CD14-positive monocyte (primary cell): ENCODE measurements at regions not wholly inside any gene's neighbourhood (a gene's known extent, or its start where the extent isn't known, plus 50 kb on each side); places are given as distances from the start of the nearest gene placed in this dataset.

ENCODE experiments used
- DNase-seq, 3 donors: peaks; one replicate each; pipeline ENCODE4 v3.0.0-alpha.2; 2011 to 2022
- H2AFZ ChIP-seq: 2 replicates; pipeline ENCODE4 v1.6.0; 2012; ENCODE audit warnings: mild to moderate bottlenecking, low read depth, low read length, inconsistent platforms; ENCODE audit not compliant: insufficient read depth, poor library complexity, severe bottlenecking
- H3K27ac ChIP-seq, 2 donors: 1 replicate in 1 of 2; 2 replicates in 1 of 2; pipeline ENCODE4 v1.5.1; 2012 to 2013; ENCODE audit warnings: low read length in 2 of 2, control low read depth in 1 of 2, inconsistent platforms in 1 of 2, low read depth in 1 of 2, mild to moderate bottlenecking in 1 of 2
- H3K27me3 ChIP-seq, 2 donors: one replicate each; pipeline versions ENCODE4 v1.6.0 to v1.6.1; 2011 to 2013; ENCODE audit warnings: low read length in 2 of 2; ENCODE audit not compliant: control insufficient read depth in 2 of 2, insufficient read depth in 2 of 2
- H3K36me3 ChIP-seq, 2 donors: replicated peaks in 1 of 2; 1 replicate in 1 of 2; 2 replicates in 1 of 2; pipeline versions ENCODE4 v1.5.1 to v1.6.1; 2012 to 2013; ENCODE audit warnings: low read length in 2 of 2, control low read depth in 1 of 2, inconsistent platforms in 1 of 2, mild to moderate bottlenecking in 1 of 2; ENCODE audit not compliant: insufficient read depth in 2 of 2, control insufficient read depth in 1 of 2
- H3K4me1 ChIP-seq, 2 donors: 1 replicate in 1 of 2; 2 replicates in 1 of 2; pipeline versions ENCODE4 v1.5.1 to v1.6.1; 2012 to 2013; ENCODE audit warnings: low read length in 2 of 2, control low read depth in 1 of 2, inconsistent platforms in 1 of 2, mild to moderate bottlenecking in 1 of 2, moderate library complexity in 1 of 2; ENCODE audit not compliant: insufficient read depth in 2 of 2, control insufficient read depth in 1 of 2
- H3K4me2 ChIP-seq: replicated peaks from 2 replicates; pipeline ENCODE3; 2012; ENCODE audit warnings: low read length, moderate library complexity, mild to moderate bottlenecking; ENCODE audit not compliant: poor library complexity, severe bottlenecking; ENCODE audit errors: extremely low read depth
- H3K4me3 ChIP-seq, 3 experiments: fragments of 200-600 bp in 1 of 3; sonication (generic) in 1 of 3; replicated peaks in 1 of 3; 1 replicate in 2 of 3; 2 replicates in 1 of 3; pipeline ENCODE4 v1.5.1; 2011 to 2013; ENCODE audit warnings: low read length in 3 of 3, mild to moderate bottlenecking in 3 of 3, control low read depth in 2 of 3, low read depth in 2 of 3, inconsistent platforms in 1 of 3, moderate library complexity in 1 of 3
- H3K79me2 ChIP-seq: 2 replicates; pipeline ENCODE4 v1.6.0; 2012; ENCODE audit warnings: mild to moderate bottlenecking, control low read depth, inconsistent platforms, low read length, moderate library complexity; ENCODE audit not compliant: insufficient read depth
- H3K9ac ChIP-seq: 2 replicates; pipeline ENCODE4 v1.6.0; 2017; ENCODE audit warnings: low read length, mild to moderate bottlenecking; ENCODE audit not compliant: insufficient read depth, poor library complexity, severe bottlenecking
- H3K9me3 ChIP-seq, 2 donors: replicated peaks in 1 of 2; 1 replicate in 1 of 2; 2 replicates in 1 of 2; pipeline versions ENCODE4 v1.5.1 to v1.6.1; 2012 to 2013; ENCODE audit warnings: low read length in 2 of 2, control low read depth in 1 of 2; ENCODE audit not compliant: control insufficient read depth in 1 of 2, insufficient read depth in 1 of 2
- H4K20me1 ChIP-seq: 2 replicates; pipeline ENCODE4 v1.6.0; 2012; ENCODE audit warnings: mild to moderate bottlenecking, low read length, control low read depth, moderate library complexity; ENCODE audit not compliant: insufficient read depth
- H3K27ac Mint-ChIP-seq, 7 donors: one replicate each; pipeline ENCODE4 v1.8.0; 2020; ENCODE audit warnings: mild to moderate bottlenecking in 7 of 7, mixed read lengths in 7 of 7, moderate library complexity in 6 of 7, inconsistent platforms in 2 of 7
- H3K27me3 Mint-ChIP-seq, 3 donors: one replicate each; pipeline ENCODE4 v1.8.0; 2021 to 2022; ENCODE audit warnings: low read depth in 3 of 3, mild to moderate bottlenecking in 3 of 3, mixed read lengths in 3 of 3, moderate library complexity in 3 of 3, inconsistent platforms in 1 of 3
- H3K36me3 Mint-ChIP-seq, 2 donors: one replicate each; pipeline ENCODE4 v1.8.0; 2020; ENCODE audit warnings: mixed read lengths in 2 of 2, inconsistent platforms in 1 of 2, mild to moderate bottlenecking in 1 of 2
- H3K4me1 Mint-ChIP-seq: one replicate; pipeline ENCODE4 v1.8.0; 2020; ENCODE audit warnings: mild to moderate bottlenecking, mixed read lengths
- H3K4me3 Mint-ChIP-seq, 2 donors: one replicate each; pipeline ENCODE4 v1.8.0; 2020; ENCODE audit warnings: mild to moderate bottlenecking in 2 of 2, mixed read lengths in 2 of 2, moderate library complexity in 1 of 2
- H3K9me3 Mint-ChIP-seq, 7 donors: one replicate each; pipeline ENCODE4 v1.8.0; 2020 to 2022; ENCODE audit warnings: mixed read lengths in 7 of 7, mild to moderate bottlenecking in 6 of 7, moderate library complexity in 6 of 7, inconsistent platforms in 2 of 7
- WGBS: methylation state at CpG from one replicate; pipeline ENCODE4 v1.1.5; 2013; ENCODE audit warnings: missing lambda C conversion rate; ENCODE audit not compliant: insufficient coverage; 5-methylcytosine and 5-hydroxymethylcytosine counted together
- intact Hi-C, 2 donors: fragments of 100-400 bp; cut with micrococcal nuclease; formaldehyde crosslinking; loops; one replicate each; pipeline versions ENCODE4 v1.15.0 to v1.15.1; 2023
- TF ChIP-seq, protein P1 (sequence below): fragments of 200-600 bp; IDR thresholded peaks from one replicate; pipeline ENCODE4 v1.8.0; 2022; ENCODE audit warnings: antibody characterized with exemption, mild to moderate bottlenecking

DNA sequence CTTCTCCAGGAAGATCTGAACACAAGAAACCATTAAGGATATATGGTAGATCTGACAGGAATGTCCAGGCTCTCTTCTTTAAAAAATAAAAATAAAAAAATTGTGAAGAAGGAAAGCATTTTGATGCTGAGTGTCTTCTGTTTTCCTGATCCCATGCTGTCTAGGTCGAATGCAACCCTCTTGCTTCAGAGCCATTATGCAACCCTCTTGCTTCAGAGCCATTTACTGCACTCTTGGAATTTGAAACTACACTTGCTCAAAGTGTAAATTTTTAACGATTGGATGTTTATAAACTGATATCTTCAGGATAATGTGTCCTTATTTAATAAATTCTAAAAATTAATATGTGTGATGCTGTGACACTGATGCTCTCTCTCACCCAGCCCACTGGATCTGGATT is 505.1 kb downstream of the DNAH5 start:
- no peak overlapping the region for H3K4me3 Mint-ChIP-seq
- H3K27ac Mint-ChIP-seq = no peak overlapping the region
- Histone ChIP-seq H3K27me3 (no peaks in the 10 kb centered on the region), H3K9ac (no peak overlapping the region), H2AFZ (no peak overlapping the region), H3K9me3 (no peaks in the 10 kb centered on the region), H3K4me3 (no peak overlapping the region), H3K36me3 (no peaks in the 10 kb centered on the region), H3K79me2 (no peaks in the 10 kb centered on the region), H3K27ac (no peak overlapping the region), H4K20me1 (no peaks in the 10 kb centered on the region), H3K4me1 (no peaks in the 10 kb centered on the region), H3K4me2 (no peak overlapping the region)
- peaks cover 0 to 2% (median 0%) of the 10 kb centered on the region in 3 donors for H3K27me3 Mint-ChIP-seq
- H3K36me3 Mint-ChIP-seq = no peaks in the 10 kb centered on the region
- no peak for DNase-seq
- TF ChIP-seq, protein P1, sequence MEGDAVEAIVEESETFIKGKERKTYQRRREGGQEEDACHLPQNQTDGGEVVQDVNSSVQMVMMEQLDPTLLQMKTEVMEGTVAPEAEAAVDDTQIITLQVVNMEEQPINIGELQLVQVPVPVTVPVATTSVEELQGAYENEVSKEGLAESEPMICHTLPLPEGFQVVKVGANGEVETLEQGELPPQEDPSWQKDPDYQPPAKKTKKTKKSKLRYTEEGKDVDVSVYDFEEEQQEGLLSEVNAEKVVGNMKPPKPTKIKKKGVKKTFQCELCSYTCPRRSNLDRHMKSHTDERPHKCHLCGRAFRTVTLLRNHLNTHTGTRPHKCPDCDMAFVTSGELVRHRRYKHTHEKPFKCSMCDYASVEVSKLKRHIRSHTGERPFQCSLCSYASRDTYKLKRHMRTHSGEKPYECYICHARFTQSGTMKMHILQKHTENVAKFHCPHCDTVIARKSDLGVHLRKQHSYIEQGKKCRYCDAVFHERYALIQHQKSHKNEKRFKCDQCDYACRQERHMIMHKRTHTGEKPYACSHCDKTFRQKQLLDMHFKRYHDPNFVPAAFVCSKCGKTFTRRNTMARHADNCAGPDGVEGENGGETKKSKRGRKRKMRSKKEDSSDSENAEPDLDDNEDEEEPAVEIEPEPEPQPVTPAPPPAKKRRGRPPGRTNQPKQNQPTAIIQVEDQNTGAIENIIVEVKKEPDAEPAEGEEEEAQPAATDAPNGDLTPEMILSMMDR = no peak
- intact Hi-C loops = no loop called here
- H3K4me1 Mint-ChIP-seq = no peaks in the 10 kb centered on the region
- peaks cover 0 to 6% (median 2%) of the 10 kb centered on the region in 7 donors for H3K9me3 Mint-ChIP-seq
- no CpG with 5 or more reads among the region's 2 CpGs for WGBS

DNA sequence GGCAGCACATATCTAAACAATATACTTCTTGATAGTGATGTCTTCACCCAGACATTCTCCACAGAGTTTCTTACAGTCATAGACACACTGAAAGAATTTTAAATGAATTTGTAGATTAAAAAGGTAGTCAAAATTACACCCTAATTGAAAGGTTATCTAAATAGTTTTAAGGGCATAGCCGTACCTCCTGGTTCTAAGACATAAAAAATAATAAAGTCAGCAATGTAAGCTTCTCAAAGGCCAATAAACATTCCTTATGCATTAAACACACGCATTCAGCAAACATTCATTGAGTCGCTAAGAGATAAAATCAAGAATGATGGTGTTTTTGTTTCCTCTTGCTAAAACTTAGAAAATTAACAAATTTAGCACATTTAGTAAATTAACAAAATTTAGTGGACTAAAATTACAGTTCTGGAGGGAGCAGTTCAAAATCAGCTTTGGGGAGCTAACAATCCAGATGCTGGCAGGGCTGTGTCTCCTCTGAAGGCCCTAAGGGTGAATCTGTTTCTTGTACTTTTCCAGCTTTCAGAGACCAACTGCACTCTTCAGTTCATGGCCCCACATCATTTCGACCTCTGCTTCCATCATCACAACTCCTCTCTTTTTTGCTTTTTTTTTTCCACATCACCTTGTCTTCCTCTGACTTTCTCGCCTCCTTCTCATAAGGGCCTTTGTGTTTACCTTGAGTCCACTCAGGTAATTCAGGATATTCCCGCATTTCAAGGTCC is 516.5 kb downstream of the DNAH5 start:
- no peaks in the 10 kb centered on the region for H3K4me1 ChIP-seq
- Mint-ChIP-seq H3K4me3 (no peak overlapping the region), H3K36me3 (no peaks in the 10 kb centered on the region), H3K27ac (no peak overlapping the region), H3K27me3 (no peaks in the 10 kb centered on the region), H3K9me3 (peaks cover 0 to 12% (median 3%) of the 10 kb centered on the region in 7 donors), H3K4me1 (no peaks in the 10 kb centered on the region)
- H3K27me3 ChIP-seq = no peaks in the 10 kb centered on the region
- H3K27ac ChIP-seq = no peak overlapping the region
- no peaks in the 10 kb centered on the region for H3K36me3 ChIP-seq
- no peak overlapping the region for H3K4me2 ChIP-seq
- no peaks in the 10 kb centered on the region for H3K79me2 ChIP-seq
- intact Hi-C loops = no loop called here
- H2AFZ ChIP-seq = no peak overlapping the region
- no peak overlapping the region for H3K4me3 ChIP-seq
- 50% methylated on average over 1 of the region's 6 CpGs for WGBS
- H3K9ac ChIP-seq = no peak overlapping the region
- TF ChIP-seq, protein P1 = no peak
- no peak for DNase-seq
- no peaks in the 10 kb centered on the region for H4K20me1 ChIP-seq
- H3K9me3 ChIP-seq = peaks cover 0 to 5% of the 10 kb centered on the region in 2 donors
